GM12891 (cell line): ENCODE measurements at regions not wholly inside any gene's neighbourhood (a gene's known extent, or its start where the extent isn't known, plus 50 kb on each side); places are given as distances from the start of the nearest gene placed in this dataset.

ENCODE experiments used
- POLR2A ChIP-seq: IDR thresholded peaks from 2 replicates; pipeline ENCODE4 v1.6.1; 2011; ENCODE audit warnings: low read depth, low read length, control low read depth
- POLR2AphosphoS5 ChIP-seq: IDR thresholded peaks from 2 replicates; pipeline ENCODE4 v1.6.1; 2011; ENCODE audit warnings: low read depth, low read length, control low read depth
- POU2F2 ChIP-seq: IDR thresholded peaks from 2 replicates; pipeline ENCODE4 v1.6.1; 2011; ENCODE audit warnings: low read depth, mild to moderate bottlenecking, control low read depth, low read length, moderate library complexity
- SPI1 ChIP-seq: IDR thresholded peaks from 2 replicates; pipeline ENCODE4 v1.6.1; 2011; ENCODE audit warnings: low read depth, low read length, control low read depth
- TAF1 ChIP-seq: IDR thresholded peaks from 2 replicates; pipeline ENCODE4 v1.6.1; 2011; ENCODE audit warnings: low read depth, low read length, control low read depth

GRCh38 chr4:28482580-28483270, 1622.1 kb downstream of the STIM2 start:
- TF ChIP-seq POLR2A (no peak), POLR2AphosphoS5 (no peak), TAF1 (no peak), SPI1 (no peak), POU2F2 (no peak)
